Mononuclear cell (primary cell): ENCODE measurements at regions not wholly inside any gene's neighbourhood (a gene's known extent, or its start where the extent isn't known, plus 50 kb on each side); places are given as distances from the start of the nearest gene placed in this dataset.
"Not testable (repeated sequence)": the region's sequence is repeated elsewhere in the genome, so short reads cannot be mapped to it uniquely, and the experiment has no call there.

Source experiments
- H3K27me3 ChIP-seq: 2 replicates; pipeline ENCODE4 v1.6.0; 2011; ENCODE audit warnings: low read length, control low read depth; ENCODE audit not compliant: insufficient read depth
- H3K4me1 ChIP-seq: 2 replicates; pipeline ENCODE4 v1.5.1; 2011; ENCODE audit warnings: mild to moderate bottlenecking, low read length, control low read depth; ENCODE audit not compliant: insufficient read depth
- H3K4me3 ChIP-seq: 2 replicates; pipeline ENCODE4 v1.5.1; 2011; ENCODE audit warnings: mild to moderate bottlenecking, low read length, moderate library complexity
- H3K9me3 ChIP-seq: 2 replicates; pipeline ENCODE4 v1.5.1; 2011; ENCODE audit warnings: low read depth, mild to moderate bottlenecking, control low read depth, low read length

DNA sequence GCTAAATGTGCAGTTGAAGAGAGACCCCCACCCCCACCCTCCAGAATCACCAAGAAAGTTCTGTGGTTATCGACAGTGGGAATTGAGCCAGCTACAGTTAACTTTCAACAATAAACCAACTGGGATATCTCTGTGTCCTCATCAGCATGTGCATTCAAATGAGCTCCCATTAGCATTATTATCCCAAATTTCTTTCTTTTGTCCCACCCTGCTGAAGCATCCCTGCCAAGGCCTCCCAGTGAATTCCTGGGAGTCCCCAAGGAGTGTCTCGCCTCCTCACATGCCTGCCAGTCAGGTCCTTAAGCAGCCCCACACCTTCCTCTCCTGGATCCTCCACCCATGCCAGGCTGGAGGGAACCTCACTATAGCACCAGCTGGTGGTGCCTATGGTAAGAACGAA is 422.1 kb upstream of the HNRNPA3 start:
- H3K4me1 ChIP-seq, result no peaks in the 10 kb centered on the region
- H3K27me3 ChIP-seq, result peaks cover 9% of the 10 kb centered on the region
- H3K4me3 ChIP-seq, result no peak overlapping the region
- no peaks in the 10 kb centered on the region for H3K9me3 ChIP-seq

DNA sequence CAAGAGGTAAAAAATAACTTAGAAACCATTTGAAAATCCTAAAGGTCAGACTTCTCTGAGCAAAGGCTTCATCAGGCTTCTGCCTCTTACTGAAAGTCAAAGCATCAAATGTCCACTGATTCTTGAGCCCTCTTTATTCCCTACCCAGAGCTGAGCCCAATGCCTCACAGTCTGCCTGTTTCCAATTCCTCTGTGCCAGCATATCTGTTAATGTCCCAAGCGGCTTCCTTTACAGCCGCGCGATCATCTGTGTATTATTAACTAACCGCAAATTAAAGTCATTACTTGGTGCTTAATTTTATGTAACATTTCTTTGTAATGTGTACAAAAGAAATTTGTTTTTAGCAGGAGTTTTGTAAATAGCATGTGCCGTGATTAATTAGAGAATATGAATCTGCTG is 418.8 kb upstream of the HNRNPA3 start:
- Histone ChIP-seq H3K27me3 (peaks cover 7% of the 10 kb centered on the region), H3K4me3 (no peak overlapping the region), H3K4me1 (no peaks in the 10 kb centered on the region), H3K9me3 (no peaks in the 10 kb centered on the region)

DNA sequence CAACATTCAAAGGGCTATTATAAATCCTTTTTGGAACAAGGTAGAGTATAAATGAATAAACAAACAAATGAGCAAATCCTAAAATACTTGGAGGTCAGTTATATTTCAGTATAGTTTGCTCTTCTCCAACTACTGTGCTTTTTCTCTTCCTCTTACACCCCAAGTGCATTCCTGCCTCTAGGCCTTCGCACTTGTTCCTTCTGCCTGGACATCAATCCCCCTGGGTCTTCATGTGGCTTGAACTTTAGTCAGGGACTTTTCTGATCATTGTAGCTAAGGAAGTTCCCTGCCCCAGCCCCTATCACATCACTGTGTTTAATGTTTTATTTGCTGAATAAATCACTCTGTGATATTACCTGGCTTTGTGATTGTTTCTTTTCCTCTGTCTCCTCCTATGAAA is 418.2 kb upstream of the HNRNPA3 start:
- H3K27me3 ChIP-seq, result peaks cover 7% of the 10 kb centered on the region
- no peaks in the 10 kb centered on the region for H3K4me1 ChIP-seq
- H3K9me3 ChIP-seq, result no peaks in the 10 kb centered on the region
- no peak overlapping the region for H3K4me3 ChIP-seq

DNA sequence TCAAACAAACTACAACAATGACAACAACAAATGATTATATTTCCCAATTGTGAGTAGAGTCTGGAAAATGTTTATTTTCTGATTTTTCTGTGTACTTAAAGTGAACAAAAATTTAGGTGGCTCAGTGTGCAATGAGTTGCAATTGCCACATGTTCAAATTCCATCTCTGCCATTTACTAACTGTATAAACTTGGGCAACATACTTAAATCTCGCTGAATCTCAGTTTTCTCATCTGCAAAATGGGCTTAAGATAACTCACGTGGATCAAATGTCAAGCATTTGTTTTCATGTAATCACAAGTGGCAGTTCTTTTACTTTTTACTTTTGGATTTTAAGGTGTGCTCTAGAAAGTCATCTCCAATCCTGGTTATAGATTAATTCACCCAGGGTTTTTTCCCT is 416.8 kb upstream of the HNRNPA3 start:
- peaks cover 7% of the 10 kb centered on the region for H3K27me3 ChIP-seq
- H3K4me1 ChIP-seq, result no peaks in the 10 kb centered on the region
- H3K4me3 ChIP-seq, result no peak overlapping the region
- H3K9me3 ChIP-seq, result no peaks in the 10 kb centered on the region

DNA sequence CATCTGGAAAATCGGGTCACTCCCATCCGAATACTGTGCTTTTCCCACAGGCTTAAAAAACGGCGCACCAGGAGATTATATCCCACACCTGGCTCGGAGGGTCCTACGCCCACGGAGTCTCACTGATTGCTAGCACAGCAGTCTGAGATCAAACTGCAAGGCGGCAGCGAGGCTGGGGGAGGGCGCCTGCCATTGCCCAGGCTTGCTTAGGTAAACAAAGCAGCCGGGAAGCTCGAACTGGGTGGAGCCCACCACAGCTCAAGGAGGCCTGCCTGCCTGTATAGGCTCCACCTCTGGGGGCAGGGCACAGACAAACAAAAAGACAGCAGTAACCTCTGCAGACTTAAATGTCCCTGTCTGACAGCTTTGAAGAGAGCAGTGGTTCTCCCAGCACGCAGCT is 415.9 kb upstream of the HNRNPA3 start:
- H3K9me3 ChIP-seq, H3K4me1 ChIP-seq, H3K4me3 ChIP-seq, H3K27me3 ChIP-seq: not testable (repeated sequence)

DNA sequence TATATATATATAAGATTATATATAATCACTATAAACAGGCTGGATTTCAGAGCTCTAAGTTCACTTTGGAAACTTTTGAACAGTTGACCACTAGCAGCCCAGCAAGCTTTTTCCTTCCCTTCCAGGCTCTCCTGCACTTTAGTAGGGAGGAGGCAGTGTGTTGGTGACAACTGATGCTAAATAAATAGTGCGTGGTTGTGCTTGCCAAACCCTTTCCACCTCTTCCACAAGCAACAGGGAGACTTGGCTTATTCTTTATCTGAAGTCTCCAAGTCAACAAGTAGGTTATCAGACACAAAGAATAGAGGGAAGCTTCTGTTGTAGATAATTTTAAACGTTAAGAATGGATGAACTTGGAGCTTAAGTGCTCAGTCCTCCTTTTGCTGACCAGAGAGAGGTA is 408.2 kb upstream of the HNRNPA3 start:
- Histone ChIP-seq H3K9me3 (no peaks in the 10 kb centered on the region), H3K27me3 (no peaks in the 10 kb centered on the region)

DNA sequence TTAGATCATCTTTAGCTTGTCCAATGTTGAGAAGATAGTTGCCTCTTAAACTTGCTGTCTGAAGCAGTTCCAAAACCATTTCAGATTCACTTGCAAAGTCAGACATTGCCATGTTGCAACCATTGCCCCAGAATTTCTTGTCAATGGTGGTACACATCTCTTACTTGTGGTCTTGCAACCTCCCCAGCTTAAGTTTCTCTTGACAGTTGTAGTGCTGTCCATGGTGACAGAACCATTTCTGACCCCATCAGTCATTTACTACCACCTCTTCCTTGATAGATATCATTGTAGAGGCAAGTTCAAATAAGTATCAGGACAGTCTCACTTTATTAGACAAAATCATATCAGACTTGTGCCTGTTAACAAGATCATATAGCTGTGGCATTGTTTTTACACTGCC is 407.2 kb upstream of the HNRNPA3 start:
- no peak overlapping the region for H3K4me3 ChIP-seq
- no peaks in the 10 kb centered on the region for H3K4me1 ChIP-seq
- no peaks in the 10 kb centered on the region for H3K9me3 ChIP-seq
- no peaks in the 10 kb centered on the region for H3K27me3 ChIP-seq

More for the DNA sequence above, 408.2 kb upstream of the HNRNPA3 start:
- H3K4me1 ChIP-seq, result no peaks in the 10 kb centered on the region
- no peak overlapping the region for H3K4me3 ChIP-seq

DNA sequence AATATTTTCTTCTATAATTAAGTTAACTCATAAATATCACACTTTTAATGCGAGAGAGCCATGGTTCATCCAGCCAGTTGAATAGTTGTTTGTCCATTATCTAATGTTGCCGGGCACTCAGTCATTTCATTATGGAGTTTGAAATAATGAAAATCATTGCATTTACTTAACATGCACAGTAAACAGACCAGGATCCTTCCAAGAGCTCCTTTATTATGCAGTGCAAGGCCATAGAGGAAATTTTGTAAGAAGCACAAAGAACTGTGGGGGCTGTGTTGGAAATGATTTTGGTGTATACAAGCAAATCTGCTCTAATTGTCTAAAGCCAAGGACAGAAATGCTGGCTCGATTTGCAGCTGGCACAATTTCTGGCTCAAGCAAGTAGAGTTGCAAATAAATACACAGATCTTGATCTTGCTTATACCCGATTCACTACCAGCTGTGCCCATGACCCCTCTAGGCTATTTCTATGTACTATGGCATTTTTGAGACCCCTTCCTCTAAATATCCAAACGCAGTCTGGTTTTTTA is 400.3 kb upstream of the HNRNPA3 start:
- no peaks in the 10 kb centered on the region for H3K9me3 ChIP-seq
- H3K4me1 ChIP-seq, result no peaks in the 10 kb centered on the region
- H3K27me3 ChIP-seq, result no peaks in the 10 kb centered on the region
- no peak overlapping the region for H3K4me3 ChIP-seq

DNA sequence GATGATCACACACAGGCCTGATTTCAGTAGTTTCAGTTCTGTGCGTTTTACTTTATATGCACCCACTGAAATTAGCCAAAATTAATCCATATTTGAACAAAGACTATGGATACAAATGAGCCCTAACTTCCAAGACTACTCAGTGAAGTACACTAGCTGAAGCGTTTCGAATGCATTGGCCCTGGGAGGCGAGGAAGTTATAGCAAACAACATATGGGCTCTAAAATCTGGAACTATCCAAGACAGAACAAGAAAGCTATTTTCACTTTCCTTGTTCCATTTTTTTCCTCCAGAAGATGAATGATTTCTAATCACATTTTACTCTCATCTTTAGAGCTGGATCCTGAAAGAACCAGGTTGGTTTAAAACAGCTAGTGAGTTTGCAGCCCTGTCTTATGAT is 399.4 kb upstream of the HNRNPA3 start:
- H3K27me3 ChIP-seq, result no peaks in the 10 kb centered on the region
- no peaks in the 10 kb centered on the region for H3K4me1 ChIP-seq
- H3K4me3 ChIP-seq, result no peak overlapping the region
- H3K9me3 ChIP-seq, result no peaks in the 10 kb centered on the region

DNA sequence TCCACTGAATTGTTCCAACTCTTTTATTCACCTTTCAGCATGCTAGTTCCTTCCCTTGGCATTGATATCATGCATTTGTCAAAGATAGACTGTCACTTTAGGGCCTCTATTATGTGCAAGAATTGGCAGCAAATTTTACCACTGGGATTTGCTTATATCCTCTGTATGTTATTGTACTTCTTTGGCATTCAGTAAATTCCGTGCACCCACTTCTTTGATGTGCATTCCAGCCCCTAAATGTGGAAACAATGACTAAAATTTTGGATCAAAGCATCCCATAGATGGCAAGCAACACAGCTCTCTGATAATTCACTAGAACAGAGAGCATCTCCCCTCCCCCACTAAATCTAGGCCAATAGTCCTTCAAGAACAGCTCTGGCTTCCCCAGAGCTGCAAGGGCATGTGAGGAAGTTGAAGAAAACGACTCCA is 399.0 kb upstream of the HNRNPA3 start:
- Histone ChIP-seq H3K4me3 (no peak overlapping the region), H3K27me3 (no peaks in the 10 kb centered on the region), H3K9me3 (no peaks in the 10 kb centered on the region), H3K4me1 (no peaks in the 10 kb centered on the region)

DNA sequence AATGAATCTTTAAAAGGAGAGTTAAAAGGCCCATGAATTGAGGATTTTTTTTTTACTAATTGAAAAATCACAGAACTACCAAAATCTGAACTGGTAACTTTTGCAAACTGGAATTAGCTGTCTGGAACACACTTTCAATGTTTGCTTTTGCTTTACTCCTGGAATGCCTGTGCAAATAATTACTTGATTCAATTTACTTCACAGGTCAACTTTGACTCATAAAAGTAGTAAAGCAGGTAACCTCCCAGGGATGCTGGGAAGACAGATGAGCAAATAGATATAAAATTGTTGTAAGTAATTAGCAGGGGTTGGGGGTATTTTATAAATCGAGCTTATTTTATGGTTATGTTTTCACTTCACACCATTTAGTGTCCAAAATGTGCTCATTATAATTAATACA is 398.3 kb upstream of the HNRNPA3 start:
- H3K9me3 ChIP-seq, result no peaks in the 10 kb centered on the region
- H3K4me1 ChIP-seq, result no peaks in the 10 kb centered on the region

DNA sequence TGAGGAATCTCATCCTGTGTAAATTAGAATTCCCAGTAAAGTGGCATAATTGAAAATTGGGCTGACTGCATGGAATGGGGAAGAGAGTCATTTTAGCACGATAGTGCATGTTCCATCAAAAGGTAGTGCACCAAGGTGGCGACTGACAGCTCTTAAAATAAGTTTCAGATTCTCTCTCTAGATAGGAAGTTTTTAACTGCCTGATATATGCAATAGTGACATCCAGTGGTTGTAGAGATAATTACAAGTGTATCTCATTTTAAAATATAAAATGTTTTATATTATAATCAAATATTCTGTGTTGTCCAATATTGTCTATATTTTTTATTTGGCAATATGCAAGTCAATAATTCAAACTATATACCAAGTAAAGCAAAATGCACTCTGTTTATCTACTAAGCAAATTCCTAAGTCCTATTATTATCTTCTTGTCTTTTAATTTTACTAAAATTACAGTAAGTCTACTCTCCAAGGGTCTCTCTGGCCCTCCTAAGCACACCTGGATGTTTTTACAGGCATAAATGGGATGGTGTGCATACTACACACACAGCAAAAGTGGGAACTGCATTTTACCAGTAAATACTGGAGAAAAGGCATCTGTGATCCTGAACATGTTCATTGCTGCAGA is 397.7 kb upstream of the HNRNPA3 start:
- no peak overlapping the region for H3K4me3 ChIP-seq
- H3K9me3 ChIP-seq, result no peaks in the 10 kb centered on the region
- no peaks in the 10 kb centered on the region for H3K27me3 ChIP-seq
- H3K4me1 ChIP-seq, result no peaks in the 10 kb centered on the region

More for the DNA sequence above, 398.3 kb upstream of the HNRNPA3 start:
- Histone ChIP-seq H3K4me3 (no peak overlapping the region), H3K27me3 (no peaks in the 10 kb centered on the region)

DNA sequence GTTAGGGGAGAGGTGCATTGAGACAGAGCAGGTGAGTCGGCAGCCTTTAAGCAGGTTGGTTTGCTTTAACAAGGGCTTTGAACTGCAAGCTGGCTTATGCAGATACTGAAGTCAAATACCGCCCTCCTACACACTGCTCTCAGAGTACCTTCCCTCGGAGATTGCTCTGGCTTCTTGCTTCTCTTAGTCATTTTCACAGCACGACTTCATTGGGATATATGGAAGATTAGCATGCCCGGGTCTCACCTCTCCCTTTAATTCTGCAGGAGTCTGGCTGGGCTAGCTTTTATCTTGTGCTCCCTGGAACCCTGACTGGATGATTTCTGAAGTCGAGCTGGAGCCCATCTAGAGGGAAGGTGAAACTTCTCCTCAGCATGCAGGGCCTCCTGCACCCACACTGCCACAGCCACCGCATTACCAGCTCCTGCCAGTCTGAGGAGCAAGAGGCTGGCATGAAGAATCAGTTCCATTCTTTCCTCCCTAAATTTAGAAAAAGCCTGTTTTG is 395.5 kb upstream of the HNRNPA3 start:
- no peaks in the 10 kb centered on the region for H3K9me3 ChIP-seq
- H3K4me1 ChIP-seq, result no peaks in the 10 kb centered on the region
- no peak overlapping the region for H3K4me3 ChIP-seq
- no peaks in the 10 kb centered on the region for H3K27me3 ChIP-seq

DNA sequence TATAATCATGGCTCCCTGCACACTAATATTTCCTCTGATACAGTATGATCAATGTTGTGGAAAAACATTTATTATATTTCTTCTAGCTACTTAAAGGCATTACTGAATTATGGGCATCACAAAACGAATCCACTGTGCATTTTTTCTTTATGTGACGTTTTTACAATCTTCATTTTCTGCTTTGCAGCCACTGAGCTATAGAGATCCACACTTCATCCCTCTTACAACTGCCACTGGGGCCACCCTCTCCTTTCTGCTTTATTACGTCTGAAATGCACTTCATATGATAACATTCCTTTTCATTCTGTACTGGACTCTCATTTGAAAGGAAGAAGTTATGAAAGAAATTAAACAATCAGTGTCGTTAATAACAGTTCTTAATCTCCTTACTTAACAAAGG is 394.5 kb upstream of the HNRNPA3 start:
- no peaks in the 10 kb centered on the region for H3K27me3 ChIP-seq
- no peaks in the 10 kb centered on the region for H3K9me3 ChIP-seq
- H3K4me1 ChIP-seq, result no peaks in the 10 kb centered on the region
- H3K4me3 ChIP-seq, result no peak overlapping the region

DNA sequence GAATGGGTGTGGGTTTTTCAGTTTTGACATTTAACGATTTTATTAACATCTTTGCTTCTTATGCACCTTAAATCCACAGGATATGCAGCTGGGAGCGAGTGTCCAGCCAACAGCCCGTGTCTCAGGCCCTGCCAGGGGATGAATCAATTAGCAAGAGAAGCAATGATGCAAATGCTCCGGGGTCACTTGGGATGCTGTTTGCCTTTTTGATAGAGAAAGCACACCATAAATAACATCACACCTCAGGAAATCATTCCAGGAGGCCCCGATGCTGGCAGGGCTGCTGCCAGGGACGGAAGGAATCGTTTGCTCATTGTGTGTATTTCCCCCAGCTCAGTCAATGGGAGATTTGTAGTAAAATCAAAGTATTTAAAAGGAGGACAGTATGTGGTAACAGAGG is 394.0 kb upstream of the HNRNPA3 start:
- Histone ChIP-seq H3K9me3 (no peaks in the 10 kb centered on the region), H3K27me3 (no peaks in the 10 kb centered on the region), H3K4me3 (no peak overlapping the region), H3K4me1 (no peaks in the 10 kb centered on the region)

DNA sequence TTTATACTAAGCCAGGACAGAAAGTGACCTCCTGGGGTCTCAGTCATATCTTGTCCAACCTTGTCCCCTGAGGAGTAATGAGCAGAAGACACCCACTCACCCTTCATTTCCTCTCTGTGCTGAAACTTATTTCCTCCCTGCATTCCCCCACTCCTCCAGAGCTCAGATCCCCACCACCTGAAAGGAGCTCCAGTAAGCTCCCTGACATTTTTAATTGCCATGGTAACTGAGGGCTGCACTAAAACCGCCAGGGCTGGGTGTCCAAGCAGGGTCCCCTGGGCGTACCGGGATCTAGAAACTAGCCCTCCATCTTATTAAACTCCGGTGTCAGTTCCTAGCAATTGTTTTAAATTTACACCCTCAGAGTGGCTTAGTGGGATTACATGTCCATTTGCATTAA is 393.3 kb upstream of the HNRNPA3 start:
- Histone ChIP-seq H3K27me3 (no peaks in the 10 kb centered on the region), H3K4me3 (no peak overlapping the region), H3K9me3 (no peaks in the 10 kb centered on the region), H3K4me1 (no peaks in the 10 kb centered on the region)
